PC-9 (cell line): ENCODE measurements at regions not wholly inside any gene's neighbourhood (a gene's known extent, or its start where the extent isn't known, plus 50 kb on each side); places are given as distances from the start of the nearest gene placed in this dataset.

ENCODE experiments used
- CTCF ChIP-seq: fragments of 200-600 bp; sonication (generic); conservative IDR thresholded peaks from 2 replicates; pipeline ENCODE4 v1.6.1; 2017; ENCODE audit warnings: mixed run types, antibody characterized with exemption, mild to moderate bottlenecking, moderate library complexity
- EZH2 ChIP-seq: fragments of 200-600 bp; sonication (generic); IDR thresholded peaks from 2 replicates; pipeline ENCODE4 v1.8.0; 2017; ENCODE audit warnings: antibody characterized with exemption, low read depth

GRCh38 chrX:30948626-30949025 is 59.6 kb upstream of the TAB3 start:
- no peak for TF ChIP-seq CTCF
- TF ChIP-seq EZH2 = no peak
